ENCODE measurements at regions not wholly inside any gene's neighbourhood (a gene's known extent, or its start where the extent isn't known, plus 50 kb on each side); places are given as distances from the start of the nearest gene placed in this dataset.

DNA sequence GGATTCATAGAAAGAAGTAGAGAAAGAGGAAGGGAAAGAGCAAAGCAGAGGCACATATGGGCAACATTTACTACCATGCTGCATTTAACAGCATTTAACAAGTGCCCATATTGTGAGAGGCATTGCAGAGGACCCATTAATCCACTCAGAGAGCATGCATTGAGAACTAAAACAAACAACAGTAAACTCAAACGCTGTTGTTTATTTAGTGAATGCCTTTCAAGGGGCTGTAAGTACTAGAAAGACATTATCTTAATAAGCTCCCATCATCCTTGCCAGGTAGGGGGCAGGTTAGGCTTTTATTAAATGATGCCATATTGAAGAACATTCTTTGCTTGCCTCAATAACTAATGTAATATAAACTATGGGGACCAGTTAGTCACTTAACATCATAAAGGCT, 254.3 kb upstream of the DAB1 start:
- TF ChIP-seq, protein P1, sequence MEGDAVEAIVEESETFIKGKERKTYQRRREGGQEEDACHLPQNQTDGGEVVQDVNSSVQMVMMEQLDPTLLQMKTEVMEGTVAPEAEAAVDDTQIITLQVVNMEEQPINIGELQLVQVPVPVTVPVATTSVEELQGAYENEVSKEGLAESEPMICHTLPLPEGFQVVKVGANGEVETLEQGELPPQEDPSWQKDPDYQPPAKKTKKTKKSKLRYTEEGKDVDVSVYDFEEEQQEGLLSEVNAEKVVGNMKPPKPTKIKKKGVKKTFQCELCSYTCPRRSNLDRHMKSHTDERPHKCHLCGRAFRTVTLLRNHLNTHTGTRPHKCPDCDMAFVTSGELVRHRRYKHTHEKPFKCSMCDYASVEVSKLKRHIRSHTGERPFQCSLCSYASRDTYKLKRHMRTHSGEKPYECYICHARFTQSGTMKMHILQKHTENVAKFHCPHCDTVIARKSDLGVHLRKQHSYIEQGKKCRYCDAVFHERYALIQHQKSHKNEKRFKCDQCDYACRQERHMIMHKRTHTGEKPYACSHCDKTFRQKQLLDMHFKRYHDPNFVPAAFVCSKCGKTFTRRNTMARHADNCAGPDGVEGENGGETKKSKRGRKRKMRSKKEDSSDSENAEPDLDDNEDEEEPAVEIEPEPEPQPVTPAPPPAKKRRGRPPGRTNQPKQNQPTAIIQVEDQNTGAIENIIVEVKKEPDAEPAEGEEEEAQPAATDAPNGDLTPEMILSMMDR (IDR thresholded peaks at IDR 0.05) = no peak
- no peak for TF ChIP-seq POLR2A (IDR thresholded peaks at IDR 0.05)
